ENCODE measurements at regions not wholly inside any gene's neighbourhood (a gene's known extent, or its start where the extent isn't known, plus 50 kb on each side); places are given as distances from the start of the nearest gene placed in this dataset.

- TF ChIP-seq L3MBTL2 (conservative IDR thresholded peaks at IDR 0.05): no peak
- no peak for TF ChIP-seq ELF4 (IDR thresholded peaks at IDR 0.05)
- no peak for TF ChIP-seq NFRKB (IDR thresholded peaks at IDR 0.05)
- no peak for TF ChIP-seq SUZ12 (IDR thresholded peaks at IDR 0.05)
- no peak for TF ChIP-seq TARDBP (IDR thresholded peaks at IDR 0.05)
- no peak for TF ChIP-seq BHLHE40 (IDR thresholded peaks at IDR 0.05; ENCODE audit: borderline replicate concordance)
Observed at GRCh38 chr5:57828221-57828620, 345.6 kb upstream of the ACTBL2 start.
